ENCODE measurements at regions not wholly inside any gene's neighbourhood (a gene's known extent, or its start where the extent isn't known, plus 50 kb on each side); places are given as distances from the start of the nearest gene placed in this dataset.
"Not testable (repeated sequence)": the region's sequence is repeated elsewhere in the genome, so short reads cannot be mapped to it uniquely, and the experiment has no call there.

GRCh38 chr9:90720621-90721265, 78.1 kb upstream of the DIRAS2 start:
- TF ChIP-seq, protein P1, sequence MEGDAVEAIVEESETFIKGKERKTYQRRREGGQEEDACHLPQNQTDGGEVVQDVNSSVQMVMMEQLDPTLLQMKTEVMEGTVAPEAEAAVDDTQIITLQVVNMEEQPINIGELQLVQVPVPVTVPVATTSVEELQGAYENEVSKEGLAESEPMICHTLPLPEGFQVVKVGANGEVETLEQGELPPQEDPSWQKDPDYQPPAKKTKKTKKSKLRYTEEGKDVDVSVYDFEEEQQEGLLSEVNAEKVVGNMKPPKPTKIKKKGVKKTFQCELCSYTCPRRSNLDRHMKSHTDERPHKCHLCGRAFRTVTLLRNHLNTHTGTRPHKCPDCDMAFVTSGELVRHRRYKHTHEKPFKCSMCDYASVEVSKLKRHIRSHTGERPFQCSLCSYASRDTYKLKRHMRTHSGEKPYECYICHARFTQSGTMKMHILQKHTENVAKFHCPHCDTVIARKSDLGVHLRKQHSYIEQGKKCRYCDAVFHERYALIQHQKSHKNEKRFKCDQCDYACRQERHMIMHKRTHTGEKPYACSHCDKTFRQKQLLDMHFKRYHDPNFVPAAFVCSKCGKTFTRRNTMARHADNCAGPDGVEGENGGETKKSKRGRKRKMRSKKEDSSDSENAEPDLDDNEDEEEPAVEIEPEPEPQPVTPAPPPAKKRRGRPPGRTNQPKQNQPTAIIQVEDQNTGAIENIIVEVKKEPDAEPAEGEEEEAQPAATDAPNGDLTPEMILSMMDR (IDR thresholded peaks at IDR 0.05; ENCODE audit: partially characterized antibody, unreplicated experiment): no peak
- H3K9me3 Mint-ChIP-seq (ENCODE audit: unreplicated experiment): no peaks in the 10 kb centered on the region
- H3K4me1 Mint-ChIP-seq (ENCODE audit: low read depth, unreplicated experiment): no peaks in the 10 kb centered on the region
- H3K27me3 Mint-ChIP-seq (ENCODE audit: unreplicated experiment): no peaks in the 10 kb centered on the region
- no peak overlapping the region for H3K4me3 Mint-ChIP-seq (ENCODE audit: unreplicated experiment)
- H3K27ac Mint-ChIP-seq (ENCODE audit: unreplicated experiment): no peak overlapping the region
- no peak for DNase-seq
- no peaks in the 10 kb centered on the region for H3K36me3 Mint-ChIP-seq (ENCODE audit: unreplicated experiment)

GRCh38 chr9:90706230-90706629, 63.6 kb upstream of the DIRAS2 start:
- Mint-ChIP-seq H3K27me3 (ENCODE audit: unreplicated experiment) (no peaks in the 10 kb centered on the region), H3K36me3 (ENCODE audit: unreplicated experiment) (no peaks in the 10 kb centered on the region), H3K27ac (ENCODE audit: unreplicated experiment) (no peak overlapping the region), H3K9me3 (ENCODE audit: unreplicated experiment) (no peaks in the 10 kb centered on the region), H3K4me3 (ENCODE audit: unreplicated experiment) (no peak overlapping the region), H3K4me1 (ENCODE audit: low read depth, unreplicated experiment) (no peaks in the 10 kb centered on the region)
- no peak for DNase-seq
- TF ChIP-seq, protein P1 (IDR thresholded peaks at IDR 0.05; ENCODE audit: partially characterized antibody, unreplicated experiment): no peak

DNA sequence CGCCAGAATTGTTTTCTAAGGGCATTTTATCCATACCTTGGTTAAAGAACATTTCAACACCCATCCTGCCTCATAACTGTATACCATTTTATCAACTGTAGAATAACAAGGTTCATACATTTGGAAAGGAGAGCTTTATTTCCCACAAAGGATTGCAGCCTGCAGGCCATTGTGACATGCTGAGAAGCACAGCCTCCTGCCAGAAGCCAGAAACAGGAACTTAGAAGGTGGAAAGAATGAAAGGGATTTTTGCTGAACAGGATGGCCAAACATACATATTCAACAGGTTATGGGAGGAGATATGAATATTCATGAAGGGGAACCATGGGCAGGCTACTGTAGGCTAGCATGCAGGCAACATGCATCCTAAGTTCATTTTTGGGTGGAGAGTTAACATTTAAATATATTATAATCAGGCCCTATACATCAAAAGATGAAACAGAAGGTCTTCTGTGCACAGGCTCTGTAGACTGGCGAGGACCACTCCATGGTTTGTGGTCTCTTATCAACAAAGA, 59.9 kb upstream of the DIRAS2 start:
- no peak overlapping the region for H3K4me3 Mint-ChIP-seq (ENCODE audit: unreplicated experiment)
- H3K4me1 Mint-ChIP-seq (ENCODE audit: low read depth, unreplicated experiment): no peaks in the 10 kb centered on the region
- TF ChIP-seq, protein P1 (IDR thresholded peaks at IDR 0.05; ENCODE audit: partially characterized antibody, unreplicated experiment): no peak
- no peak for DNase-seq
- H3K36me3 Mint-ChIP-seq (ENCODE audit: unreplicated experiment): no peaks in the 10 kb centered on the region
- no peak overlapping the region for H3K27ac Mint-ChIP-seq (ENCODE audit: unreplicated experiment)
- no peaks in the 10 kb centered on the region for H3K27me3 Mint-ChIP-seq (ENCODE audit: unreplicated experiment)
- H3K9me3 Mint-ChIP-seq (ENCODE audit: unreplicated experiment): no peaks in the 10 kb centered on the region

GRCh38 chr9:90698871-90699440, 56.3 kb upstream of the DIRAS2 start:
- TF ChIP-seq, protein P1 (IDR thresholded peaks at IDR 0.05; ENCODE audit: partially characterized antibody, unreplicated experiment): no peak
- H3K4me3 Mint-ChIP-seq (ENCODE audit: unreplicated experiment): no peak overlapping the region
- DNase-seq: no peak
- H3K36me3 Mint-ChIP-seq (ENCODE audit: unreplicated experiment): no peaks in the 10 kb centered on the region
- no peaks in the 10 kb centered on the region for H3K27me3 Mint-ChIP-seq (ENCODE audit: unreplicated experiment)
- H3K4me1 Mint-ChIP-seq (ENCODE audit: low read depth, unreplicated experiment): no peaks in the 10 kb centered on the region
- no peak overlapping the region for H3K27ac Mint-ChIP-seq (ENCODE audit: unreplicated experiment)
- no peaks in the 10 kb centered on the region for H3K9me3 Mint-ChIP-seq (ENCODE audit: unreplicated experiment)

DNA sequence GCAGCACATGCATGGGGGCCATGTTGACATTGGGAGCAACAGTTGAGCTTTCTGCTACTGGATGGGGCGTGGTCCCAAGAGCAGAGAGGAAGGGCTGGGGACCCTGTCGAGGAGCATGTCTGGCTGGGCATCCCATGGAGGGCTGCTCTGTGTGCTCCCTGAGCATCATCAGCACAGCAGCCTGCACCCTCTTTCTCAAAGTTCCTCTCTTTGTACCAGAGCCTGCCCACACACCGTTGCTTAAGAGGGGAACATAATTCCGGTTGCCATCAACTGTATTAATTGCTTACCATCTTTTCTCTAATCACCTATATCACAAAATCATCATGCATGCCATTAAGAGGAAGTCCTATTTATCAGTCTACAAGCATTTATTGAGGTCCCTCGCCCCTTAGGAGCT, 55.2 kb upstream of the DIRAS2 start:
- Mint-ChIP-seq H3K4me1 (ENCODE audit: low read depth, unreplicated experiment) (no peaks in the 10 kb centered on the region), H3K4me3 (ENCODE audit: unreplicated experiment) (no peak overlapping the region), H3K36me3 (ENCODE audit: unreplicated experiment) (no peaks in the 10 kb centered on the region), H3K9me3 (ENCODE audit: unreplicated experiment) (no peaks in the 10 kb centered on the region), H3K27ac (ENCODE audit: unreplicated experiment) (no peak overlapping the region), H3K27me3 (ENCODE audit: unreplicated experiment) (no peaks in the 10 kb centered on the region)
- no peak for DNase-seq
- TF ChIP-seq, protein P1 (IDR thresholded peaks at IDR 0.05; ENCODE audit: partially characterized antibody, unreplicated experiment): no peak

GRCh38 chr9:90694187-90694586, 51.6 kb upstream of the DIRAS2 start:
- H3K4me3 Mint-ChIP-seq (ENCODE audit: unreplicated experiment); DNase-seq; H3K27ac Mint-ChIP-seq (ENCODE audit: unreplicated experiment); H3K36me3 Mint-ChIP-seq (ENCODE audit: unreplicated experiment); H3K27me3 Mint-ChIP-seq (ENCODE audit: unreplicated experiment); H3K4me1 Mint-ChIP-seq (ENCODE audit: low read depth, unreplicated experiment); H3K9me3 Mint-ChIP-seq (ENCODE audit: unreplicated experiment): not testable (repeated sequence)

Measured in glutamatergic neuron (in vitro differentiated cells).